ENCODE measurements at regions not wholly inside any gene's neighbourhood (a gene's known extent, or its start where the extent isn't known, plus 50 kb on each side); places are given as distances from the start of the nearest gene placed in this dataset.

- DNase-seq (ENCODE audit: low read depth), result peak; percentile 49
These were observed 263.0 kb upstream of the NECTIN3 start for GRCh38 chr3:110808630-110809029.

- peak; percentile 77 for DNase-seq (ENCODE audit: low read depth)
These were observed 261.3 kb upstream of the NECTIN3 start for GRCh38 chr3:110810356-110810755.

- peak; percentile 84 for DNase-seq (ENCODE audit: low read depth)
These were observed 260.6 kb upstream of the NECTIN3 start for GRCh38 chr3:110811050-110811449.

GRCh38 chr3:110813541-110813940 lies 258.1 kb upstream of the NECTIN3 start:
- DNase-seq (ENCODE audit: low read depth), result peak; percentile 55

- DNase-seq (ENCODE audit: low read depth), result peak; percentile 97
These were observed 257.2 kb upstream of the NECTIN3 start for GRCh38 chr3:110814170-110815007.

- peak; percentile 95 for DNase-seq (ENCODE audit: low read depth)
These were observed 256.5 kb upstream of the NECTIN3 start for GRCh38 chr3:110815008-110815583.

GRCh38 chr3:110816008-110816407 lies 255.6 kb upstream of the NECTIN3 start:
- DNase-seq (ENCODE audit: low read depth), result peak; percentile 37

- DNase-seq (ENCODE audit: low read depth), result peak; percentile 63
These were observed 250.0 kb upstream of the NECTIN3 start for GRCh38 chr3:110821586-110821985.

- no peak for DNase-seq (ENCODE audit: low read depth)
These were observed 248.6 kb upstream of the NECTIN3 start for GRCh38 chr3:110822971-110823370.

- DNase-seq (ENCODE audit: low read depth), result no peak
These were observed 224.6 kb upstream of the NECTIN3 start for GRCh38 chr3:110846971-110847370.

- DNase-seq (ENCODE audit: low read depth), result no peak
These were observed 222.6 kb upstream of the NECTIN3 start for GRCh38 chr3:110849064-110849463.

GRCh38 chr3:110851736-110852135 lies 219.9 kb upstream of the NECTIN3 start:
- DNase-seq (ENCODE audit: low read depth), result no peak

- DNase-seq (ENCODE audit: low read depth), result no peak
These were observed 216.4 kb upstream of the NECTIN3 start for GRCh38 chr3:110855207-110855606.

GRCh38 chr3:110856916-110857315 lies 214.7 kb upstream of the NECTIN3 start:
- DNase-seq (ENCODE audit: low read depth), result no peak

GRCh38 chr3:110858549-110858948 lies 213.1 kb upstream of the NECTIN3 start:
- DNase-seq (ENCODE audit: low read depth), result no peak

GRCh38 chr3:110859336-110859735 lies 212.3 kb upstream of the NECTIN3 start:
- DNase-seq (ENCODE audit: low read depth), result no peak

- DNase-seq (ENCODE audit: low read depth), result no peak
These were observed 211.6 kb upstream of the NECTIN3 start for GRCh38 chr3:110859993-110860392.

- no peak for DNase-seq (ENCODE audit: low read depth)
These were observed 205.7 kb upstream of the NECTIN3 start for GRCh38 chr3:110865934-110866333.

GRCh38 chr3:110868106-110868505 lies 203.5 kb upstream of the NECTIN3 start:
- DNase-seq (ENCODE audit: low read depth), result no peak

- no peak for DNase-seq (ENCODE audit: low read depth)
These were observed 201.9 kb upstream of the NECTIN3 start for GRCh38 chr3:110869736-110870135.

GRCh38 chr3:110871869-110872268 lies 199.7 kb upstream of the NECTIN3 start:
- no peak for DNase-seq (ENCODE audit: low read depth)

GRCh38 chr3:110878692-110879091 lies 192.9 kb upstream of the NECTIN3 start:
- no peak for DNase-seq (ENCODE audit: low read depth)

- peak; percentile 92 for DNase-seq (ENCODE audit: low read depth)
These were observed 190.5 kb upstream of the NECTIN3 start for GRCh38 chr3:110881069-110881468.

All from M059J (cell line).